Trophoblast cell (in vitro differentiated cells and primary cell): ENCODE measurements at regions not wholly inside any gene's neighbourhood (a gene's known extent, or its start where the extent isn't known, plus 50 kb on each side); places are given as distances from the start of the nearest gene placed in this dataset.
"Not testable (repeated sequence)": the region's sequence is repeated elsewhere in the genome, so short reads cannot be mapped to it uniquely, and the experiment has no call there.

ENCODE experiments used
- DNase-seq, 2 donors: peaks; one replicate each; pipeline ENCODE4 v3.0.0-alpha.2; 2016
- H2AFZ ChIP-seq: 2 replicates; pipeline ENCODE4 v1.6.1; 2013; ENCODE audit warnings: low read length, moderate library complexity, mild to moderate bottlenecking; ENCODE audit not compliant: insufficient read depth, poor library complexity
- H2AK5ac ChIP-seq: 2 replicates; pipeline ENCODE4 v1.6.1; 2013; ENCODE audit warnings: mild to moderate bottlenecking, low read length
- H2BK120ac ChIP-seq: 2 replicates; pipeline ENCODE4 v1.6.1; 2013; ENCODE audit warnings: low read length, mild to moderate bottlenecking, moderate library complexity; ENCODE audit not compliant: insufficient read depth, poor library complexity
- H2BK12ac ChIP-seq: 2 replicates; pipeline ENCODE4 v1.6.1; 2013; ENCODE audit warnings: mild to moderate bottlenecking, low read length, moderate library complexity
- H2BK5ac ChIP-seq: 2 replicates; pipeline ENCODE4 v1.6.1; 2013; ENCODE audit warnings: low read length, low read depth, moderate library complexity, mild to moderate bottlenecking; ENCODE audit not compliant: poor library complexity
- H3K14ac ChIP-seq: 2 replicates; pipeline ENCODE4 v1.6.1; 2013; ENCODE audit warnings: mild to moderate bottlenecking, low read length
- H3K18ac ChIP-seq: 2 replicates; pipeline ENCODE4 v1.6.1; 2013; ENCODE audit warnings: mild to moderate bottlenecking, low read length
- H3K23ac ChIP-seq: 2 replicates; pipeline ENCODE4 v1.6.1; 2013; ENCODE audit warnings: low read length
- H3K27ac ChIP-seq: 2 replicates; pipeline ENCODE4 v1.5.1; 2013; ENCODE audit warnings: low read depth, mild to moderate bottlenecking, inconsistent platforms, low read length, moderate library complexity
- H3K27me3 ChIP-seq: 2 replicates; pipeline ENCODE4 v1.6.1; 2013; ENCODE audit warnings: inconsistent platforms, mild to moderate bottlenecking, low read length, moderate library complexity; ENCODE audit not compliant: insufficient read depth
- H3K36me3 ChIP-seq, 2 experiments: 1 replicate in 1 of 2; 2 replicates in 1 of 2; pipeline ENCODE4 v1.6.1; 2013; ENCODE audit warnings: low read length in 2 of 2, mild to moderate bottlenecking in 2 of 2, moderate library complexity in 1 of 2; ENCODE audit not compliant: insufficient read depth in 2 of 2, control insufficient read depth in 1 of 2
- H3K4ac ChIP-seq: 2 replicates; pipeline ENCODE4 v1.6.1; 2013; ENCODE audit warnings: low read depth, mild to moderate bottlenecking, low read length, moderate library complexity
- H3K4me1 ChIP-seq, 2 experiments: 1 replicate in 1 of 2; 2 replicates in 1 of 2; pipeline ENCODE4 v1.6.1; 2013; ENCODE audit warnings: low read length in 2 of 2, mild to moderate bottlenecking in 2 of 2, moderate library complexity in 1 of 2; ENCODE audit not compliant: insufficient read depth in 2 of 2, control insufficient read depth in 1 of 2
- H3K4me2 ChIP-seq: 2 replicates; pipeline ENCODE4 v1.6.1; 2013; ENCODE audit warnings: inconsistent platforms, mild to moderate bottlenecking, low read length, moderate library complexity
- H3K4me3 ChIP-seq: 2 replicates; pipeline ENCODE4 v1.5.1; 2013; ENCODE audit warnings: mild to moderate bottlenecking, low read depth, low read length, inconsistent platforms
- H3K79me1 ChIP-seq: one replicate; pipeline ENCODE4 v1.6.1; 2013; ENCODE audit warnings: low read length
- H3K79me2 ChIP-seq: 2 replicates; pipeline ENCODE4 v1.6.1; 2013; ENCODE audit warnings: low read length, mild to moderate bottlenecking; ENCODE audit not compliant: control insufficient read depth, insufficient read depth, poor library complexity
- H3K9ac ChIP-seq: 2 replicates; pipeline ENCODE4 v1.6.1; 2013; ENCODE audit warnings: mild to moderate bottlenecking, low read length
- H3K9me3 ChIP-seq: 2 replicates; pipeline ENCODE4 v1.6.1; 2013; ENCODE audit warnings: low read depth, mild to moderate bottlenecking, control low read depth, inconsistent platforms, low read length; ENCODE audit not compliant: insufficient read depth
- H4K12ac ChIP-seq: 2 replicates; pipeline ENCODE4 v1.6.1; 2013; ENCODE audit warnings: low read depth, mild to moderate bottlenecking, low read length, moderate library complexity
- H4K8ac ChIP-seq: 2 replicates; pipeline ENCODE4 v1.6.1; 2013; ENCODE audit warnings: low read depth, mild to moderate bottlenecking, low read length, moderate library complexity
- H4K91ac ChIP-seq: one replicate; pipeline ENCODE4 v1.6.1; 2013; ENCODE audit warnings: low read depth, mild to moderate bottlenecking, low read length, moderate library complexity
- WGBS: extraction: QIAGEN DNeasy Blood & Tissue Kit; methylation state at CpG from one replicate; pipeline ENCODE4 v1.1.7; 2013; ENCODE audit warnings: missing lambda C conversion rate; ENCODE audit not compliant: insufficient read length, insufficient coverage; ENCODE audit errors: extremely low coverage; 5-methylcytosine and 5-hydroxymethylcytosine counted together

- H3K9ac ChIP-seq, result no peak overlapping the region
- no peak overlapping the region for H3K4me2 ChIP-seq
- no peak overlapping the region for H3K27ac ChIP-seq
- no peak overlapping the region for H2BK12ac ChIP-seq
- no peaks in the 10 kb centered on the region for H3K27me3 ChIP-seq
- H3K23ac ChIP-seq, result no peak overlapping the region
- no peak overlapping the region for H2AK5ac ChIP-seq
- no peaks in the 10 kb centered on the region for H3K9me3 ChIP-seq
- no peak overlapping the region for H2AFZ ChIP-seq
- no peak overlapping the region for H4K8ac ChIP-seq
- no peaks in the 10 kb centered on the region for H3K79me1 ChIP-seq
- no peak overlapping the region for H3K18ac ChIP-seq
- H3K14ac ChIP-seq, result no peak overlapping the region
- no peak overlapping the region for H2BK120ac ChIP-seq
- H2BK5ac ChIP-seq, result no peak overlapping the region
- H3K4ac ChIP-seq, result no peak overlapping the region
- H3K36me3 ChIP-seq, result no peaks in the 10 kb centered on the region
- DNase-seq, result no peak
- no peak overlapping the region for H4K12ac ChIP-seq
- no peak overlapping the region for H4K91ac ChIP-seq
- H3K4me3 ChIP-seq, result no peak overlapping the region
- H3K79me2 ChIP-seq, result no peaks in the 10 kb centered on the region
- H3K4me1 ChIP-seq, result no peaks in the 10 kb centered on the region
Observed at GRCh38 chr22:26082866-26083265, 86.4 kb upstream of the SEZ6L start.

DNA sequence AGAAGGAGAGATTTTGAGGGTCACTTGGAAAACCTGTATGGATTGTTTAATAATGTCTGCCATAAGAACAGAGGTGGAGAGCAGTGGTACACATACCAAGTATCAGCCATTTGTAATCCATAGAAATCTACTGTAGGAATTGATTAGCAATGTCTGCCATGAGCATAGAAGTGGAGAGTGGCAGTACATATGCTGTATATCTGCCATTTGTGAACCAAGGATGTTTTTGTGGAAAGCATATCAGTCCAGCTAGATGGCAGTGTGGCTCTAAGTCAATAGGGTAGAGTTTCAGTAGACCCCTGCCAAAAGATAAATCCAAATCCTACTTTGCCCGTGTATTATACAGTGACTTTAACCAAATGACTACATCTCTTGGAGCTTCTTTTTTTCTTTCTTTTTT, 82.9 kb upstream of the SEZ6L start:
- no peak overlapping the region for H3K4me2 ChIP-seq
- no peak overlapping the region for H3K9ac ChIP-seq
- no peak overlapping the region for H4K91ac ChIP-seq
- DNase-seq, result no peak
- H3K79me2 ChIP-seq, result no peaks in the 10 kb centered on the region
- H4K8ac ChIP-seq, result no peak overlapping the region
- H3K79me1 ChIP-seq, result no peaks in the 10 kb centered on the region
- no peak overlapping the region for H3K4me3 ChIP-seq
- no peaks in the 10 kb centered on the region for H3K36me3 ChIP-seq
- H3K4ac ChIP-seq, result no peak overlapping the region
- H4K12ac ChIP-seq, result no peak overlapping the region
- H3K14ac ChIP-seq, result no peak overlapping the region
- H2BK120ac ChIP-seq, result no peak overlapping the region
- no peak overlapping the region for H3K18ac ChIP-seq
- H3K4me1 ChIP-seq, result no peaks in the 10 kb centered on the region
- no peak overlapping the region for H3K23ac ChIP-seq
- H3K27me3 ChIP-seq, result no peaks in the 10 kb centered on the region
- no peak overlapping the region for H2BK12ac ChIP-seq
- no peak overlapping the region for H3K27ac ChIP-seq
- no CpG with 5 or more reads among the region's 1 CpG for WGBS
- H2AK5ac ChIP-seq, result no peak overlapping the region
- no peak overlapping the region for H2AFZ ChIP-seq
- no peak overlapping the region for H2BK5ac ChIP-seq
- H3K9me3 ChIP-seq, result no peaks in the 10 kb centered on the region

GRCh38 chr22:26087816-26088215, 81.4 kb upstream of the SEZ6L start:
- H3K14ac ChIP-seq, result no peak overlapping the region
- no peak overlapping the region for H3K9ac ChIP-seq
- DNase-seq, result no peak
- no peak overlapping the region for H3K4me2 ChIP-seq
- no peak overlapping the region for H2BK120ac ChIP-seq
- no peak overlapping the region for H3K4ac ChIP-seq
- H4K8ac ChIP-seq, result no peak overlapping the region
- no peak overlapping the region for H3K18ac ChIP-seq
- H3K27ac ChIP-seq, result no peak overlapping the region
- H4K91ac ChIP-seq, result no peak overlapping the region
- no peaks in the 10 kb centered on the region for H3K9me3 ChIP-seq
- H3K79me2 ChIP-seq, result no peaks in the 10 kb centered on the region
- H2AK5ac ChIP-seq, result no peak overlapping the region
- no peak overlapping the region for H4K12ac ChIP-seq
- H3K23ac ChIP-seq, result no peak overlapping the region
- H3K36me3 ChIP-seq, result no peaks in the 10 kb centered on the region
- no peak overlapping the region for H2BK5ac ChIP-seq
- H3K27me3 ChIP-seq, result no peaks in the 10 kb centered on the region
- H3K4me3 ChIP-seq, result no peak overlapping the region
- no peak overlapping the region for H2AFZ ChIP-seq
- no peaks in the 10 kb centered on the region for H3K4me1 ChIP-seq
- no CpG with 5 or more reads among the region's 8 CpGs for WGBS
- H3K79me1 ChIP-seq, result no peaks in the 10 kb centered on the region
- no peak overlapping the region for H2BK12ac ChIP-seq

- no peak for DNase-seq
- Histone ChIP-seq H3K18ac (no peak overlapping the region), H3K79me1 (no peaks in the 10 kb centered on the region), H3K4me2 (no peak overlapping the region), H2AFZ (no peak overlapping the region), H3K27me3 (no peaks in the 10 kb centered on the region), H4K8ac (no peak overlapping the region), H3K14ac (no peak overlapping the region), H3K4me1 (no peaks in the 10 kb centered on the region), H4K91ac (no peak overlapping the region), H3K9ac (no peak overlapping the region), H3K27ac (no peak overlapping the region), H2AK5ac (no peak overlapping the region), H3K23ac (no peak overlapping the region), H3K4me3 (no peak overlapping the region), H3K4ac (no peak overlapping the region), H3K9me3 (peaks cover 2% of the 10 kb centered on the region), H3K36me3 (no peaks in the 10 kb centered on the region), H3K79me2 (no peaks in the 10 kb centered on the region), H2BK12ac (no peak overlapping the region), H4K12ac (no peak overlapping the region), H2BK5ac (no peak overlapping the region), H2BK120ac (no peak overlapping the region)
- no CpG with 5 or more reads among the region's 6 CpGs for WGBS
Observed at GRCh38 chr22:26090821-26091220, 78.4 kb upstream of the SEZ6L start.

- not testable (repeated sequence) for DNase-seq, H3K27ac ChIP-seq, H3K4me1 ChIP-seq, H3K27me3 ChIP-seq, H3K4me3 ChIP-seq, H4K91ac ChIP-seq, H3K9me3 ChIP-seq, H2BK5ac ChIP-seq, H3K4me2 ChIP-seq, H3K9ac ChIP-seq, H3K4ac ChIP-seq, H2BK120ac ChIP-seq, H2AK5ac ChIP-seq, H4K12ac ChIP-seq, H3K79me2 ChIP-seq, H4K8ac ChIP-seq, H3K14ac ChIP-seq, H3K79me1 ChIP-seq, H3K23ac ChIP-seq, H3K36me3 ChIP-seq, H2BK12ac ChIP-seq, H3K18ac ChIP-seq, H2AFZ ChIP-seq
- WGBS, result no CpG with 5 or more reads among the region's 7 CpGs
Observed at GRCh38 chr22:26094497-26094896, 74.8 kb upstream of the SEZ6L start.
